ENCODE measurements at regions not wholly inside any gene's neighbourhood (a gene's known extent, or its start where the extent isn't known, plus 50 kb on each side); places are given as distances from the start of the nearest gene placed in this dataset.
A peak's percentile ranks its signal among the peaks of the same experiment; 100 is the strongest.
"Not testable (repeated sequence)": the region's sequence is repeated elsewhere in the genome, so short reads cannot be mapped to it uniquely, and the experiment has no call there.

GRCh38 chr2:139684286-139684860 is 904.2 kb upstream of the NXPH2 start:
- no peak for DNase-seq

DNA sequence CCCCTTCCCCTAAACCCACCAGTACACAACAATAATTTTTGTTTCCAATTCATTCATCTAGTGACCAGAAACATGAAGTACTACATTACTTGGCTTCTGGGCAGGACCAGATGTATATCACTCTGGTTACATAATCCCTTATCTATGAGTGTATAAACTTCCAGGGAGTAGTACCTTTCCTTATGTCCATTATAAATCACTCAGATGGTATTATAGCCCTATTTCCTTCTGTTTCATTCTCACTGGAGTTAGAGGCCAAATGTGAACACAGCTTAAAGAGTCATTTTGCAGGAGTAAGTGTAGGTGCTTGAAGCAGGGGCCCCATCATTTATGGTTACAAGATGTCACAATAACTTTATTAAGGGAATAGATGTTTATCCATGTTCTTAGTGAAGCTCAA is 894.4 kb upstream of the NXPH2 start:
- no peak for DNase-seq

- DNase-seq, result not testable (repeated sequence)
Measured at GRCh38 chr2:139673447-139673846, 893.3 kb upstream of the NXPH2 start.

DNA sequence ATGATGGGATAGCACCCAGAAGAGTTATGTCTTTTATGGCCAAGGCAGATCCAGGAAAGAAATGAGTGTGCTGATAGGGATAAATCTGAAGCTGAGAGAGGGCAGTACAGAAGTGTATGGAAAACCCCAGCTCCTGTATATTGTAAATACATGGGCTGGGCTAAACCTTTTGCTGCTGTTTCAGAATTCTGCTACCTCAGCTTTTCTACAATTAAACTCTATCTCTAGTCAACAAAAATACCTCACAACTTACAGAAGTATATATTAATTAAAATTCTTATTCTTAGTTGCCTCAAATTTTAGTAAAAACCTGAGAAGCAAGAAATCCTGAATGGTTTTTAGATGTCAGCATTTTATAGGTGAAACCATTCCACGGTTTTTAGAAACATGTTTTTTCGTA is 889.5 kb upstream of the NXPH2 start:
- no peak for DNase-seq

- DNase-seq, result no peak
Measured at GRCh38 chr2:139652385-139652784, 872.2 kb upstream of the NXPH2 start.

DNA sequence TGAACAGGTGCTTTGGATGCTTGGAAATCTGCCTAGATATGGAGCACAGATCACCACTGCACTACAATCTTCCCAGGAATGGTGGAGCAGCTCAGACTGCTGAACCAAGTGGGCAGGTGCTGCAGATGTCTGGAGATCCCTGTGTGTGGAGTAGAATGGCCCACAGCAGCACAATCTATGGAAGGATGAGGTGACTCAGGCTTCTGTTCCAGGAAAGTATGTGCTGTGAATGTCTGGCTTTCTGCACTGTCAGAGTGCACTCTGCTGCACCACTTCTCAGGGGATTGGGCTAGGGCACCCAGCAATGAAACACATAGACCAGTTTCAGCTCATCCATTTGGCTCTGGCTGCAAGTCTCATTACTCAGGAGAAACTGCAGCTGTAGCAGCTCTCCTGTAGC is 865.4 kb upstream of the NXPH2 start:
- DNase-seq, result no peak

DNA sequence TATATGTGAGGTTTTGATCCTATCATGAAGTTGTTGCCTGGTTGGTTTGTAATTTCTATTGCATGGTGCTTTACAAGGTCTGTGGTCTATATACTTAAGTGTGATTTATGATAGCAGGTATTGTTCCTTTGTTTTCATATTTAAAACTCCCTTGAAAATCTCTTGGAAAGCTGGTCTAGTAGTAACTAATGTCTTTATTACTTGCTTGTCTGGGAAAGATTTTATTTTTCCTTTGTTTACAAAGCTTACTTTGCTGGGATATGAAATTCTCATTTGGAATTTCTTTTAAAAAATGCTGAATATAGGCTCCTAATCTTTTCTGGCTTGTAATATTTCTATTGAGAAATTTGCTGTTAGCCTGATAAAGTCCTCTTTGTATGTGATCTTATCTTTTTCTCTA is 862.9 kb upstream of the NXPH2 start:
- DNase-seq, result no peak

DNA sequence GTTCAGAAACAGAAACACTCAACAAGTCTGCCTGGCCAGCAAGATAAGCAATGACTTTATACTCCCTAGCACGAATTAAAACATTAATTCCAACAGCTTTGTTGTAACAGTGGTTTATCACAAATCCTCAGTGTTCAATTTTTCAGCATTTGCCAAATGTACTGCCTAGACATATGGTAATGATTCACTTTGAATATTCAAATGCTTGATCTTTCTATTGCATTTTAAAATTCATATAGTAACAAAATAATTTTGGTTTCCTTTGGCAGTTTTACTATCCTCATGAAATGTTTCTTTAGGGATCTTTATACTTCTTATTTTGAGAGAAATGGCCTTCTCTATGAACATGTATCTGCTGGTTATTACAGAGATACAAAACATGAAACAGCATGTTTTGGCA is 851.8 kb upstream of the NXPH2 start:
- no peak for DNase-seq

DNA sequence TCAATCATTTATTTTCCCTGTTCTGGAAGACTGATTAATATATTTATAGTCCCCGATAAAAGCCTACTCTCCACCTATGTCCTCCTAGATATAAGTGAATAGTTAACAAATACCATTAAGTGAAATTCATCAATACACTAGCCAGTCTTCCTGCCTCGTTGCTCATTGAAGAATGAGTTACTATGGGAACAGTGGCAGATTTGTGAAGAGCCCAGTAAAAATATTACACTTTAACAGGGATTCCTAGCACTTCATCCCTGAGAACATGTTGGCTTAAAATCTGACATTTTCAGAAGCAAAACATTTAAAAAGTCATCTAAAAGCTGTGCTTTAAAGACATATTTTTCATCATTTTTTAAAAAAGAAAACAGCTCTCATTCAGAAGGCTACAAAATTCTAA is 848.7 kb upstream of the NXPH2 start:
- no peak for DNase-seq

- DNase-seq, result no peak
Measured at GRCh38 chr2:139626128-139626527, 845.9 kb upstream of the NXPH2 start.

DNA sequence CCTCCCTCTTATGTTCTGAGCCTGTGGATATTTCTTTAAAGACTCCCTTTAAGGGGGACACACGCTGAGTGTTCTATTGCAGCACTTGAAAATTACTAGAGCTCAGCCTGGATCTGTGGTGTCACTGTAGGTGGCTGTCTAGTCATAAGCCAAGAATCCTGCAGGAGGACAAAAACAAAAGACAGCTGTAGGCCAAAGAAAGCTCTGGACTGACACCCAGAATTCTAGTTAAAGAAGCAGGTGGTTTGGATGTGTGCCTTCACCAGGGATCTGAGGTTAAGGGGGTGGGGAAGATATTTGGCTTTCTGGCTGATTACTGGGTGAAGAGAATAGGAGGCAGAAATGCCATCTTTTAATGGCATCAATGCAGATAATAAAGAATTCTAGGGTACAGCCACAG is 842.5 kb upstream of the NXPH2 start:
- DNase-seq, result peak; percentile 49

GRCh38 chr2:139617747-139618146 is 837.6 kb upstream of the NXPH2 start:
- no peak for DNase-seq

DNA sequence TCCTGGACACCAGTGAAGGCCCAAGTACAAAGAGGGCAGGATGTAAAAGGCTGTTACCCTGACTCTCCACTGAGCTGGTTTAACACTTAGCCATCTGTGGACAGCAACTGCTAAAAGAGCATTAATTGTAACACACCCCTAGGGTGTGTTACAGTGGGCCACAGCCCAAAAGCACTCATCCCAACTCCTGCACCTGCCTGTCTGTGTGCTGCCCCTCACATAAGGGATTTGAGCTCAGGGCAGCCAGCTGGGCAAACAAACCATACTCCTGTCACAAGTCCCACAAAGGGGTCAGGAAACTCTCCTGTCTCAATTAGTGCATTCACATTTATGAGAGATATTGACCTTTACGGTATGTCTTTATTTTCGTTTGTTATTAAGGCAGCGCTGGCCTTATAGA is 833.1 kb upstream of the NXPH2 start:
- peak; percentile 85 for DNase-seq

GRCh38 chr2:139610512-139610911 is 830.3 kb upstream of the NXPH2 start:
- no peak for DNase-seq

- DNase-seq, result no peak
Measured at GRCh38 chr2:139609109-139609508, 828.9 kb upstream of the NXPH2 start.

GRCh38 chr2:139605668-139606067 is 825.5 kb upstream of the NXPH2 start:
- DNase-seq, result no peak

- no peak for DNase-seq
Measured at GRCh38 chr2:139600166-139600565, 820.0 kb upstream of the NXPH2 start.

- DNase-seq, result no peak
Measured at GRCh38 chr2:139585101-139585500, 804.9 kb upstream of the NXPH2 start.

DNA sequence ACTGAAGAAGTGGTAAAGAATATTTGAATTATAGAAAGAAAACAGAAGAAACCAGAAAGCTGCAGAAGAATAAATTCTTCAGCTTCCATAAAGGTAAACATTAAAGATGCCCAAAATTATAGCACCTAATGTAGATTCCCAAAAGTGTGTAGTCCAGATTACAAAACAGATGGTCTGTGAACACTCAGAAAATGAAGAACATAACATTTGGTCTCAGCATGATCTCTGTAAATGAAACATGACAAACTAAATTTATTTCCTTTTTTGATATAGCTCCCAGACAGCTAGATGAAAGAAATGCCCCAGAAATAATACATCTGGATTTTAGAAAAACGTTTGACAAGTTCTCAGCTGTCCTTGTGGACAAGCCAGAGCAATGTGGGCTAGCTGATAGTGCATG is 794.2 kb upstream of the NXPH2 start:
- no peak for DNase-seq

DNA sequence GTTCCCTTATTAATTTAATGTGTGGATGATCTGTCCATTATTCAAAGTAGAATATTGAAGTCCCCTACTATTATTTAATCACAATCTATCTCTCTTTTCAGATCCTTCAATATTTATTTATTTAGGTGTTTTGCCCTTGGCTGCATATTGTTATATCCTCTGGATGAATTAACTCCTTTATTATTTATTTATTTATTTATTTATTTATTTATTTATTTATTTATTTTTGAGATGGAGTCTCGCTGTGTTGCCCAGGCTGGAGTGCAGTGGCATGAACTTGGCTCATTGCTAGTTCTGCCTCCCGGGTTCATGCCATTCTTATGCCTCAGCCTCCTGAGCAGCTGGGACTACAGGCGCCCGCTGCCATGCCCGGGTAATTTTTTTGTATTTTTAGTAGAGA is 776.6 kb upstream of the NXPH2 start:
- no peak for DNase-seq

GRCh38 chr2:139550873-139551272 is 770.7 kb upstream of the NXPH2 start:
- no peak for DNase-seq

DNA sequence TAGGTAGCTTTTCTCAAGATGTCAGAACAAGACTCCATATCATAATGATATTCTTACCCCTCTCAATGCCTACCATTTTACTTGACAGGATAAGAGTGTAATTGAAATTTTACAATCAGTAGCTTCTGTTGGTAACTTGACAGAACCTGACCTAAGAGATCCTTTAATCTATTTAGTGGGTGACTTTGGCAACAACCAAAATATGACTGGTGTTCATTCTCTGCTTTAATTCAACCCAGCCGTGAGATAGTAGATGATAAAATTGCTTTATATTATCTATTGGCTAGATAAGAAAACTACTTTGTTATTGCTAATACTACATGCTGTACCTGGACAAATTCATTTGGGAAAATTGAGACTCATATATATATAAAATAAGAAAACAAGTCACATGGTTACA is 770.2 kb upstream of the NXPH2 start:
- DNase-seq, result no peak

GRCh38 chr2:139544186-139544851 is 764.1 kb upstream of the NXPH2 start:
- DNase-seq, result no peak

DNA sequence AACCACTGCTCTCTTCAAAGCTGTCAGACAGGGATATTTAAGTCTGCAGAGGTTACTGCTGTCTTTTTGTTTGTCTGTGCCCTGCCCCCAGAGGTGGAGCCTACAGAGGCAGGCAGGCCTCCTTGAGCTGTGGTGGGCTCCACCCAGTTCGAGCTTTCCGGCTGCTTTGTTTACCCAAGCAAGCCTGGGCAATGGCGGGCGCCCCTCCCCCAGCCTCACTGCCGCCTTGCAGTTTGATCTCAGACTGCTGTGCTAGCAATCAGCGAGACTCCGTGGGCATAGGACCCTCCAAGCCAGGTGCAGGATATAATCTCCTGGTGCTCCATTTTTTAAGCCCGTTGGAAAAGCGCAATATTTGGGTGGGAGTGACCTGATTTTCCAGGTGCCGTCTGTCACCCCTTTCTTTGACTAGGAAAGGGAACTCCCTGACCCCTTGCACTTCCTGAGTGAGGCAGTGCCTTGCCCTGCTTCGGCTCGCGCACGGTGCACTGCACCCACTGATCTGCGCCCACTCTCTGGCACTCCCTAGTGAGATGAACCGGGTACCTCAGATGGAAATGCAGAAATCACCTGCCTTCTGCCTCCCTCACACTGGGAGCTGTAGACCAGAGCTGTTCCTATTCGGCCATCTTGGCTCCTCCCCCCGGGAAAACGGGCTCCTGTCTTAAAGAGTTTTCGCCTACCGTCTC is 758.3 kb upstream of the NXPH2 start:
- DNase-seq, result not testable (repeated sequence)

DNA sequence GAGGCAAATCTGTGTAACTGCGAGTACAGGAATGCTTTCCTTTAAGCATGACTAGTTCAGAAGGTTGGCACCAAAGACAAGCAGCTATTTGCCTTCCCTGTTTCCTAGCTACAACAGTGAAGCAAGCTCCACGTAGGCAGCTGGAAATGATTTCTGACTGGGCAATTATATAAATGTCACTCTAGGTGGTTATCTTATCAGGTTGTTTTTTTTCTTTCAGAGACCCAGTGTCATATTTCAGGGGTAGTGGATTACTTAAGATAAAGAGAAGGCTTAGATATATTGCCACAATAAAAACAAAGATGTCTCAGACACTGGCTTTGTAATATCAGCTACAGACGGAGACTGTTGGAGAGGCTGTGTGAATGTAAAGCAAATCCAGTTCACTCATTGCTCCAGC is 748.9 kb upstream of the NXPH2 start:
- peak; percentile 20 for DNase-seq

Measured in COR-L47 (cell line).